ENCODE measurements at regions not wholly inside any gene's neighbourhood (a gene's known extent, or its start where the extent isn't known, plus 50 kb on each side); places are given as distances from the start of the nearest gene placed in this dataset.

DNA sequence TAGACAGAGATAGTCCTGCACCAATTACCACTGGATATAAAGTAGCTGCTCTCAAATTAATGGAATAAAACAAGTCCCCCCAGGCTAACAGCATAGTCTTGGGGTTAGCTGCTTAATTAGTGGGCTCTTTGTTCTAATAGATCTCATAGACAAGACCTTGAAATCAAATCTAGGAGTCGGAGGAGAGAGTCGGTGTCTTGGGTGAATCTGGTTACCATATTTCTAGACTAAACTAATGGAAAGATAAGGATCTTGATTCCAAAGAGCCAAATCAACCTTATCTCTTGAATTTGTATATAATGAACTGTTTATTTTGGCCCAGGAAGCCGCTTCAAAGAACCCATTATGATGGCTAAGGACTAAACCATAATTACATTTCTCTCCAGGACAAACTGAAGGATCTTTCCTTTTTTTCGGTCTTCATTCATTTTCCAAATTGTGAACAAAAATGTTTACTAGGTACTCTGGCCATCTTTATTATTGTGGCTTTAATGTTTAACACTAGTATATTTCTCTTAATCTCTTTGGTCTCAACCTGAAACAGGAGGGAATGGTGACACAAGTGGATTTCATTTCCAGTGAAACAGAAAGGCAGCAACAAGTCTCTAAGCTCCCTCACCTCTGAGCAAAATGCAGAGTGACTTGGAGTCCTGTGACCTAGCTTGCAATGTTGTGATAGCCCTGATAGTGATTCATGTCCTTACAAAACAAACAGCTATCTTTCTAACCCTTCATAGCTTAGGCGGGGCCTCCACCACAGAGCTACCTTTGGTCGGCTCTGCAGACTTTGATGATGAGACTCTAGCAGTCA, 137.9 kb upstream of the PARD3B start:
- no peak for TF ChIP-seq POLR2A (IDR thresholded peaks at IDR 0.05)
- TF ChIP-seq, protein P1, sequence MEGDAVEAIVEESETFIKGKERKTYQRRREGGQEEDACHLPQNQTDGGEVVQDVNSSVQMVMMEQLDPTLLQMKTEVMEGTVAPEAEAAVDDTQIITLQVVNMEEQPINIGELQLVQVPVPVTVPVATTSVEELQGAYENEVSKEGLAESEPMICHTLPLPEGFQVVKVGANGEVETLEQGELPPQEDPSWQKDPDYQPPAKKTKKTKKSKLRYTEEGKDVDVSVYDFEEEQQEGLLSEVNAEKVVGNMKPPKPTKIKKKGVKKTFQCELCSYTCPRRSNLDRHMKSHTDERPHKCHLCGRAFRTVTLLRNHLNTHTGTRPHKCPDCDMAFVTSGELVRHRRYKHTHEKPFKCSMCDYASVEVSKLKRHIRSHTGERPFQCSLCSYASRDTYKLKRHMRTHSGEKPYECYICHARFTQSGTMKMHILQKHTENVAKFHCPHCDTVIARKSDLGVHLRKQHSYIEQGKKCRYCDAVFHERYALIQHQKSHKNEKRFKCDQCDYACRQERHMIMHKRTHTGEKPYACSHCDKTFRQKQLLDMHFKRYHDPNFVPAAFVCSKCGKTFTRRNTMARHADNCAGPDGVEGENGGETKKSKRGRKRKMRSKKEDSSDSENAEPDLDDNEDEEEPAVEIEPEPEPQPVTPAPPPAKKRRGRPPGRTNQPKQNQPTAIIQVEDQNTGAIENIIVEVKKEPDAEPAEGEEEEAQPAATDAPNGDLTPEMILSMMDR (IDR thresholded peaks at IDR 0.05) = no peak
